ENCODE measurements at regions not wholly inside any gene's neighbourhood (a gene's known extent, or its start where the extent isn't known, plus 50 kb on each side); places are given as distances from the start of the nearest gene placed in this dataset.

GRCh38 chr20:11799281-11799684, 118.4 kb upstream of the BTBD3 start:
- intact Hi-C loops (cut with DNase I; ENCODE audit: low total_unique reads): no loop called here
- Histone ChIP-seq H3K4me3 (no peak overlapping the region), H3K36me3 (no peaks in the 10 kb centered on the region), H3K9me3 (no peaks in the 10 kb centered on the region), H3K4me1 (no peaks in the 10 kb centered on the region), H3K27me3 (no peaks in the 10 kb centered on the region), H3K27ac (no peak overlapping the region)
- TF ChIP-seq POLR2A (IDR thresholded peaks at IDR 0.05) (no peak), CTCF (IDR thresholded peaks at IDR 0.05) (no peak)
- no peak for DNase-seq

GRCh38 chr20:11807054-11808048, 110.3 kb upstream of the BTBD3 start:
- Histone ChIP-seq H3K4me3 (no peak overlapping the region), H3K4me1 (no peaks in the 10 kb centered on the region), H3K9me3 (no peaks in the 10 kb centered on the region), H3K27ac (no peak overlapping the region), H3K27me3 (no peaks in the 10 kb centered on the region), H3K36me3 (no peaks in the 10 kb centered on the region)
- TF ChIP-seq POLR2A (IDR thresholded peaks at IDR 0.05) (no peak), CTCF (IDR thresholded peaks at IDR 0.05) (no peak)
- intact Hi-C loops (cut with DNase I; ENCODE audit: low total_unique reads): no loop called here
- DNase-seq: no peak

GRCh38 chr20:11808841-11809240, 108.9 kb upstream of the BTBD3 start:
- Histone ChIP-seq H3K4me1 (no peaks in the 10 kb centered on the region), H3K9me3 (no peaks in the 10 kb centered on the region), H3K36me3 (no peaks in the 10 kb centered on the region), H3K4me3 (no peak overlapping the region), H3K27me3 (no peaks in the 10 kb centered on the region), H3K27ac (no peak overlapping the region)
- no peak for DNase-seq
- intact Hi-C loops (cut with DNase I; ENCODE audit: low total_unique reads): no loop called here
- TF ChIP-seq CTCF (IDR thresholded peaks at IDR 0.05): no peak
- TF ChIP-seq POLR2A (IDR thresholded peaks at IDR 0.05): no peak

- Histone ChIP-seq H3K36me3 (no peaks in the 10 kb centered on the region), H3K9me3 (no peaks in the 10 kb centered on the region), H3K4me1 (no peaks in the 10 kb centered on the region), H3K27me3 (no peaks in the 10 kb centered on the region), H3K4me3 (no peak overlapping the region), H3K27ac (no peak overlapping the region)
- intact Hi-C loops (cut with DNase I; ENCODE audit: low total_unique reads): no loop called here
- DNase-seq: no peak
- TF ChIP-seq CTCF (IDR thresholded peaks at IDR 0.05): no peak
- TF ChIP-seq POLR2A (IDR thresholded peaks at IDR 0.05): no peak
Observed at GRCh38 chr20:11810311-11811083, 107.2 kb upstream of the BTBD3 start.

All from uterus (tissue), 3 donors.